Lower leg skin (tissue), 4 donors: ENCODE measurements at regions not wholly inside any gene's neighbourhood (a gene's known extent, or its start where the extent isn't known, plus 50 kb on each side); places are given as distances from the start of the nearest gene placed in this dataset.
A peak's percentile ranks its signal among the peaks of the same experiment; 100 is the strongest.

ENCODE experiments used
- DNase-seq, 2 donors: peaks; one replicate each; pipeline ENCODE4 v3.0.0-alpha.2; 2019; ENCODE audit warnings: low spot score in 2 of 2
- H3K4me3 ChIP-seq: fragments of 200-600 bp; sonication (generic); 2 replicates; pipeline ENCODE4 v1.5.1; 2017; ENCODE audit warnings: mild to moderate bottlenecking, low read depth; ENCODE audit not compliant: poor library complexity, severe bottlenecking
- POLR2A ChIP-seq, 2 donors: fragments of 450-650 bp; IDR thresholded peaks; one replicate each; pipeline ENCODE4 v1.6.1; 2016 to 2017; ENCODE audit warnings: antibody characterized with exemption in 2 of 2, mild to moderate bottlenecking in 1 of 2, moderate library complexity in 1 of 2
- WGBS, 2 donors: methylation state at CpG; one replicate each; pipeline ENCODE4 v1.1.5; 2018; 5-methylcytosine and 5-hydroxymethylcytosine counted together
- intact Hi-C: fragments of 100-400 bp; cut with DNase I; formaldehyde crosslinking; loops from one replicate; pipeline ENCODE4 v1.15.0; 2023; ENCODE audit warnings: low total_unique reads
- TF ChIP-seq, protein P1 (sequence below), 3 donors: fragments of 450-650 bp; IDR thresholded peaks; one replicate each; pipeline ENCODE4 v1.5.1; 2016; ENCODE audit warnings: antibody characterized with exemption in 3 of 3, mild to moderate bottlenecking in 3 of 3, moderate library complexity in 2 of 3

DNA sequence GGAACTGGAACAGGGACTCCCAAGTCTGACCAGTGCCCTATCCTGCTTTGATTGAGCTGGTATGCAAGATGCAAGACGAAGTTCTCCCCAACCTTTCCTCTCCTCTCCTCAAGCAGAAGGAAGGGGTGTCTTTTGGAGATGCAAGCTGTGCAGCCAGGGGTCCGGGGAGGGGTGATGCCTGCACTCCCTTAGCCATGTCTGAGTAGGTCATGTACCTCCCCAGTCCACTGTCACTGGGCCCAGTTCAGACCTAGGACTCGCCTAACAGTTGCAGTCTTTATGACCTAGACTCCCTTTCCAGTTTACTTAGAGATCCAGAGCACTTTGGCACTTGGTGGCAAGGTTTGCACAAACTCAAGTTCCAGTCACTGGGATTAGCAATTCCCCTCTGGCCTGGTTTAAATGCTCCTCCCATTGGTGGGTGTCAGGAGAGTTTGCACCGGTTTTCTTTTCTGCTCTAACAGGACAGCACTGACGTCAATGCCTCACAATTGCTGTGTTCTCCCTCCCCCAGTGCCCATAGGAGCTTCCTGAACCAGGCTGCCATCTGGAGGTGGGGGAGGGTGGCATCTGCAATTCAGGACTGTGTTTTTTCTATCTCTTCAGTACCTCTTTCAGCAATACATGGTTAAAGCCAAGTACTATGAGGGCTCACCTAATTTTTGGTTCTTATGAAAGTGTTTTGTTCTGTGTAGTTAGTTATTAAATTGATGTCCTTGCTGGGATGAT, 782.2 kb downstream of the ARAP2 start:
- DNase-seq = peak in 1 of 2 donors; percentile 66
- TF ChIP-seq, protein P1, sequence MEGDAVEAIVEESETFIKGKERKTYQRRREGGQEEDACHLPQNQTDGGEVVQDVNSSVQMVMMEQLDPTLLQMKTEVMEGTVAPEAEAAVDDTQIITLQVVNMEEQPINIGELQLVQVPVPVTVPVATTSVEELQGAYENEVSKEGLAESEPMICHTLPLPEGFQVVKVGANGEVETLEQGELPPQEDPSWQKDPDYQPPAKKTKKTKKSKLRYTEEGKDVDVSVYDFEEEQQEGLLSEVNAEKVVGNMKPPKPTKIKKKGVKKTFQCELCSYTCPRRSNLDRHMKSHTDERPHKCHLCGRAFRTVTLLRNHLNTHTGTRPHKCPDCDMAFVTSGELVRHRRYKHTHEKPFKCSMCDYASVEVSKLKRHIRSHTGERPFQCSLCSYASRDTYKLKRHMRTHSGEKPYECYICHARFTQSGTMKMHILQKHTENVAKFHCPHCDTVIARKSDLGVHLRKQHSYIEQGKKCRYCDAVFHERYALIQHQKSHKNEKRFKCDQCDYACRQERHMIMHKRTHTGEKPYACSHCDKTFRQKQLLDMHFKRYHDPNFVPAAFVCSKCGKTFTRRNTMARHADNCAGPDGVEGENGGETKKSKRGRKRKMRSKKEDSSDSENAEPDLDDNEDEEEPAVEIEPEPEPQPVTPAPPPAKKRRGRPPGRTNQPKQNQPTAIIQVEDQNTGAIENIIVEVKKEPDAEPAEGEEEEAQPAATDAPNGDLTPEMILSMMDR (IDR thresholded peaks at IDR 0.05) = no peak
- no peak for TF ChIP-seq POLR2A (IDR thresholded peaks at IDR 0.05)
- WGBS, 2 donors = 77 to 79% methylated on average over 5 of the region's 5 CpGs
- intact Hi-C loops = no loop called here
- H3K4me3 ChIP-seq = no peak overlapping the region

GRCh38 chr4:35463251-35463952, 780.9 kb downstream of the ARAP2 start:
- whole genome bisulfite sequencing, 2 donors = 87 to 91% methylated on average over 19 of the region's 19 CpGs

GRCh38 chr4:35464964-35465528, 779.3 kb downstream of the ARAP2 start:
- TF ChIP-seq, protein P1 (IDR thresholded peaks at IDR 0.05) = no peak
- no peak for TF ChIP-seq POLR2A (IDR thresholded peaks at IDR 0.05)
- H3K4me3 ChIP-seq = no peak overlapping the region
- DNase-seq = no peak
- intact Hi-C loops = no loop called here

More at GRCh38 chr4:35463251-35463952, 780.9 kb downstream of the ARAP2 start:
- no peak overlapping the region for H3K4me3 ChIP-seq
- TF ChIP-seq POLR2A (IDR thresholded peaks at IDR 0.05) = no peak
- TF ChIP-seq, protein P1 (IDR thresholded peaks at IDR 0.05) = no peak
- DNase-seq = no peak
- intact Hi-C loops = no loop called here

- intact Hi-C loops = no loop called here
- no peak overlapping the region for H3K4me3 ChIP-seq
- no peak for TF ChIP-seq POLR2A (IDR thresholded peaks at IDR 0.05)
- TF ChIP-seq, protein P1 (IDR thresholded peaks at IDR 0.05) = no peak
These were observed 753.2 kb downstream of the ARAP2 start for GRCh38 chr4:35491093-35491492.

DNA sequence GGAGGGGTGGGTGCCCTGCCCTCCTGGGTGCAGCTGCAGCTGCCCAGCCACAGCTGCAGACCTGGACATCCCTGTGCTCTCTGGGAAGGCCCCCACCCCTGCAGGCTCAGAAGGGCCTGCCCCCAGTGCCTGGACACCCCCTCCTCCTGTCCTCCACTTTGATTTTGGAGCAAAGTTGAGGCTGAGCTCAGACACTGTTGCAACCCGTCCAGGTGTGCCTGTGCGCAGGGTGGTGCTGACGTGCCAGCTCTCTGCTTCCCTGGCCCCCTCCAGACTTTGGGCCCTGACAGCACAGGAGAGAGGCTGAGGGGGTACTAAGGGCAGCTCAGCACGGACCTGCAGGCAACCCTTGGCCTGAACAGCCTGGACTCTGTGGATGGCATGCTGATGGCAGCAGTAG, 750.3 kb downstream of the ARAP2 start:
- no peak for TF ChIP-seq POLR2A (IDR thresholded peaks at IDR 0.05)
- TF ChIP-seq, protein P1 (IDR thresholded peaks at IDR 0.05) = no peak
- DNase-seq = no peak
- 70 to 90% methylated on average over 4 of the region's 4 CpGs for WGBS, 2 donors
- H3K4me3 ChIP-seq = no peak overlapping the region
- intact Hi-C loops = no loop called here

More at GRCh38 chr4:35491093-35491492, 753.2 kb downstream of the ARAP2 start:
- no peak for DNase-seq
